Thyroid gland (tissue), 4 donors: ENCODE measurements at regions not wholly inside any gene's neighbourhood (a gene's known extent, or its start where the extent isn't known, plus 50 kb on each side); places are given as distances from the start of the nearest gene placed in this dataset.

ENCODE experiments used
- DNase-seq, 2 donors: peaks; one replicate each; pipeline ENCODE4 v3.0.0-alpha.2; 2019
- H3K27ac ChIP-seq, 3 donors: fragments of 200-600 bp; sonication (generic); 1 replicate in 2 of 3; 2 replicates in 1 of 3; pipeline ENCODE4 v1.5.1; 2016 to 2019; ENCODE audit warnings: mild to moderate bottlenecking in 1 of 3, moderate library complexity in 1 of 3
- H3K27me3 ChIP-seq: fragments of 200-600 bp; sonication (generic); one replicate; pipeline ENCODE4 v1.5.1; 2019
- H3K36me3 ChIP-seq, 2 donors: fragments of 200-600 bp; sonication (generic); one replicate each; pipeline ENCODE4 v1.5.1; 2016 to 2019
- H3K4me1 ChIP-seq, 2 donors: fragments of 200-600 bp; sonication (generic); one replicate each; pipeline ENCODE4 v1.5.1; 2017 to 2019
- H3K4me3 ChIP-seq, 3 donors: fragments of 200-600 bp; sonication (generic); replicated peaks in 1 of 3; 1 replicate in 2 of 3; 2 replicates in 1 of 3; pipeline ENCODE4 v1.5.1; 2016; ENCODE audit warnings: mild to moderate bottlenecking in 1 of 3
- H3K9me3 ChIP-seq: fragments of 200-600 bp; sonication (generic); one replicate; pipeline ENCODE4 v1.5.1; 2017
- CTCF ChIP-seq, 6 experiments: fragments of 200-600 bp in 3 of 6; fragments of 450-650 bp in 3 of 6; sonication (generic) in 3 of 6; IDR thresholded peaks; one replicate each; pipeline ENCODE4 v1.5.1; 2016 to 2019; ENCODE audit warnings: antibody characterized with exemption in 6 of 6, mild to moderate bottlenecking in 2 of 6, inconsistent platforms in 1 of 6, moderate library complexity in 1 of 6
- POLR2A ChIP-seq, 2 donors: fragments of 450-650 bp; IDR thresholded peaks; one replicate each; pipeline ENCODE4 v1.6.1; 2017; ENCODE audit warnings: antibody characterized with exemption in 2 of 2, mild to moderate bottlenecking in 2 of 2, moderate library complexity in 1 of 2
- WGBS, 2 donors: methylation state at CpG; one replicate each; pipeline ENCODE4 v1.1.5; 2017; 5-methylcytosine and 5-hydroxymethylcytosine counted together
- intact Hi-C: fragments of 100-400 bp; cut with DNase I; formaldehyde crosslinking; loops from one replicate; pipeline ENCODE4 v1.15.1; 2023

- H3K27me3 ChIP-seq, result no peaks in the 10 kb centered on the region
- intact Hi-C loops, result no loop called here
Observed at GRCh38 chr20:63087236-63087871, 80.6 kb upstream of the BHLHE23 start.

GRCh38 chr20:63086421-63087235 lies 79.9 kb upstream of the BHLHE23 start:
- TF ChIP-seq POLR2A (IDR thresholded peaks at IDR 0.05) (no peak), CTCF (IDR thresholded peaks at IDR 0.05) (no peak)
- H3K4me1 ChIP-seq, result no peaks in the 10 kb centered on the region
- H3K36me3 ChIP-seq, result no peaks in the 10 kb centered on the region
- DNase-seq, result no peak
- H3K4me3 ChIP-seq, result no peak overlapping the region
- no peaks in the 10 kb centered on the region for H3K9me3 ChIP-seq
- H3K27me3 ChIP-seq, result no peaks in the 10 kb centered on the region
- 69 to 73% methylated on average over 23 to 34 of the region's 36 CpGs for WGBS, 2 donors
- intact Hi-C loops, result no loop called here
- H3K27ac ChIP-seq, result no peak overlapping the region

More at GRCh38 chr20:63087236-63087871, 80.6 kb upstream of the BHLHE23 start:
- Histone ChIP-seq H3K4me3 (no peak overlapping the region), H3K9me3 (no peaks in the 10 kb centered on the region), H3K4me1 (no peaks in the 10 kb centered on the region), H3K36me3 (no peaks in the 10 kb centered on the region), H3K27ac (no peak overlapping the region)
- no peak for DNase-seq
- no peak for TF ChIP-seq CTCF (IDR thresholded peaks at IDR 0.05)
- no peak for TF ChIP-seq POLR2A (IDR thresholded peaks at IDR 0.05)
- 70 to 75% methylated on average over 27 to 29 of the region's 29 CpGs for WGBS, 2 donors

- TF ChIP-seq CTCF (IDR thresholded peaks at IDR 0.05), result no peak
- TF ChIP-seq POLR2A (IDR thresholded peaks at IDR 0.05), result no peak
- H3K27me3 ChIP-seq, result no peaks in the 10 kb centered on the region
- no peak overlapping the region for H3K4me3 ChIP-seq
- no peak overlapping the region for H3K27ac ChIP-seq
- no peaks in the 10 kb centered on the region for H3K9me3 ChIP-seq
- DNase-seq, result no peak
- no peaks in the 10 kb centered on the region for H3K4me1 ChIP-seq
- intact Hi-C loops, result no loop called here
- H3K36me3 ChIP-seq, result no peaks in the 10 kb centered on the region
- 64 to 74% methylated on average over 31 to 34 of the region's 34 CpGs for WGBS, 2 donors
Observed at GRCh38 chr20:63085151-63085861, 78.5 kb upstream of the BHLHE23 start.

- Histone ChIP-seq H3K4me3 (no peak overlapping the region), H3K27ac (no peak overlapping the region), H3K9me3 (no peaks in the 10 kb centered on the region), H3K4me1 (no peaks in the 10 kb centered on the region), H3K36me3 (no peaks in the 10 kb centered on the region), H3K27me3 (no peaks in the 10 kb centered on the region)
- no peak for TF ChIP-seq CTCF (IDR thresholded peaks at IDR 0.05)
- TF ChIP-seq POLR2A (IDR thresholded peaks at IDR 0.05), result no peak
- 68 to 72% methylated on average over 7 to 15 of the region's 15 CpGs for WGBS, 2 donors
- no peak for DNase-seq
- intact Hi-C loops, result no loop called here
Observed at GRCh38 chr20:63084563-63084927, 77.8 kb upstream of the BHLHE23 start.
